Activated T-cell treated with anti-CD3 and anti-CD28 coated beads, Interleukin-2, amount 50 U/mL, for 48 hours (primary cell): ENCODE measurements at regions not wholly inside any gene's neighbourhood (a gene's known extent, or its start where the extent isn't known, plus 50 kb on each side); places are given as distances from the start of the nearest gene placed in this dataset.
A peak's percentile ranks its signal among the peaks of the same experiment; 100 is the strongest.
"Not testable (repeated sequence)": the region's sequence is repeated elsewhere in the genome, so short reads cannot be mapped to it uniquely, and the experiment has no call there.

Source experiments
- DNase-seq, 2 experiments: peaks; one replicate each; pipeline ENCODE4 v3.0.0-alpha.2; 2020

DNA sequence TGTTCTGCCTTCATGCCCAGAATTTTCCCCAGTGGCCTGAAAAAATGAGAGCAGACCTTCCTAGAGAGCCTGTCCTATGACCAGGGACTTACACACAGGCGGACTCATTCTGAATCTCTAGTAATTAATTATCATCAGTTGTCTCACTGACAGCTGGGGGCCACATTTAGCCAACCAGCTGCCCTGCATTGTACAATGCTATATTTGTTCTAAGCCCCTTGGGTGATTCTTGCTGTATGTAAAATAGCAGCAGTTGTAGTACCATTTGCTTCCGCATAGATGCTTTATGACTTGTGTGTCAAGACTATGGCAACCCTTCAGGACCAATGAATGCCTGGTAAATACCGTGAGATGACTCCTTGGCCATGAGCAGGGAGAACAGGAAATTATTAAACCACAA, 415.4 kb upstream of the SEMA6A start:
- DNase-seq = no peak

DNA sequence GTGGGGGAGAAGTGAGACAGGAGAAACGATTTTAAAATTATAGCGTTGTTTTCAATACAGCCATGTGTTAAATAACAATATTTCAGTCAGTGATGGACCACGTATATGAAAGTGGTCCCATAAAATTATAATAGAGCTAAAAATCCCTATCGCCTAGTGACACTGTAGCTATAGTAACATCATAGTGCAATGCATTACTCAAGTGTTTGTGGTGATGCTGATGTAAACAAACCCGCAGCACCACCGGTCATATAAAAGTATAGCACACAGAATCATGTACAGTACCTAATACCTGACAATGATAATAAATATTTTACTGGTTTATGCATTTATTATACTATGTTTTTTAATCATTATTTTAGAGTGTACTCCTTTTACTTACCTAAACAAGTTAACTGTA, 407.4 kb upstream of the SEMA6A start:
- no peak for DNase-seq

DNA sequence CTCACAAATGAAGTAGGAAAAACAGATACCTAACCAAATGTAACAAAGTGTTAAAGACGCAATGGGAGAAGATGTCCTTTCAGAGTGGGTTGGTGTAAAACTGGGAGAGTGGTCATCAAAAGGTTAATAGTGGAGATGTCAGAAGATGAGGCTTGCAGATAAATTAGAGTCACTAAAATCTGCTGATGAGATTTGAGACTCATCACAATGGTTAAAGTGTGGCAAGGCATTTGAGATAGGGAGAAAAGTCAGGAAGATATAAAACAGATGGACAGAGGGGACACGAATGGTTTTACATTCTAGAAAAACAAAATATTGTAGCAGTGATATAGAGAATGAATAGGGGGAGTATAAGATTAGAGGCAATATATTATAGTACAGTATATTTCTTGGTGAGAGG, 406.0 kb upstream of the SEMA6A start:
- no peak for DNase-seq

DNA sequence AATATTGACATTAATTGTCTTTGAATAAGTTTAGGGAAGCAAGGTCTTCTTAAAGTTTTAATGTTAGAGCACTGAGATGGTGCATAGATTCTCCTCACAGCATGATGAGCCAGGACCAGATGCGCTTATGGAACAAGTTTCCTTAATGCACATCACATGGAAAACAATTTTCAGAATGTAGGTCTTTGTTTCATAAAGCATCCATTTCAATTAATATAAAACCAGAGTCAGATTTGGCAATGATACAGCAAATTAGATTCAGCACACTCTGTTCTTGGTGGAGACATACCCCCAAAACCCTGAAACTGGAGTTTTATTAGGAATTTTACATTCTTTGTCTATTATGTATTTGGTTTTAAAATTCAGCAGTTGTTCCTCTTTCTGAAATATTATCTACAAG, 402.1 kb upstream of the SEMA6A start:
- no peak for DNase-seq

DNA sequence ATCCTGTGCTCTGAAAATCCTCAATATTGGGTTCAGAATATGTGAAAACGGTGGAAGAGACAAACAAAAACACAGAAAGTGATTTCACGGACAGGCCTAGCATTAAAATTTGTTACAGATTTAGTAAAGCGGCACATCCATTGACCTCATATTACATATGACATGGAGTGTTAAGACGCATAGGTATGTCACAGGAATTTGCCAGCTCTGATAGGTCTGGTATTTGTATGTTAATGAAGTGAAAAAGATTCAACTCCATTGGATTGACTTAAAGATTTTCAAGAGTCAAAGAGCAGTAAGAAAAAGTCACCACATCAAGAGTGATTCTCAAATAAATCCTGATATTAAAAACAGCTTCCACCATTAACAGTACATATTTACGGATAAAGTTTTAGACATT, 396.5 kb upstream of the SEMA6A start:
- no peak for DNase-seq

DNA sequence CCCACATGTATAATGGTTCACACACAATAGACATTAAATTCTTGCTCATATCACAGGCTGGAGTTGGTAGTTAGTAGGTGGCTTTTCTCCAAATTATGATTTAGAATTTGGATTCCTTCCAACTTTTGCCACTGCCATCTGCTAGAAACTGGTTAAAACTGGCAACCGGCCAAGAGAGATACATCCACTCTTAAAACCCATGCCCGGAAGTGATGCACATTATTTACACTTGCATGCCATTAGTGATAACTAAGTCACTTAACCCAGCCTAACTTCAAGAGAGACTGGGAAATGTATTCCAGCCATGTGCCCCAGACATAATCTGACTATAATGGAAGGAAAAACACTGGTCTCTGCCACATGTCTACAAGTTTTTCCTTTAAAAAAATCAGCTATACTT, 395.7 kb upstream of the SEMA6A start:
- DNase-seq = no peak

DNA sequence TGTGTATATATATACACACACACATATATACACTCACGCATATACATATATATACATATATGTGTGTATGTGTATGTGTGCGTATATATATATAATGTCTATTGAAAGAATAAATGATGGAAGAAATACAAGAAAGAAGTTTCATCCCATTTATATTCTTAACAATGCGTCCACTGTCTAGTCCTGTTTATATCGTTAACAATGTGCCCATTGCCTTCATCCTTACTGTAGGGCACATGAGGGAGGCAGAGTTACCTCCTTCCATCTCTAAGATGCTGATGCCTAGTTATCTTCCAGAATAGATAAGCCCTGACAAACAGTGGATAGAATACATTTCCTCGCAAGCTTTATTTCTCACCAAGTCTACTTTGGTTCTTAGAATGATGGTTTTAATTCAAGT, 389.8 kb upstream of the SEMA6A start:
- DNase-seq = no peak

DNA sequence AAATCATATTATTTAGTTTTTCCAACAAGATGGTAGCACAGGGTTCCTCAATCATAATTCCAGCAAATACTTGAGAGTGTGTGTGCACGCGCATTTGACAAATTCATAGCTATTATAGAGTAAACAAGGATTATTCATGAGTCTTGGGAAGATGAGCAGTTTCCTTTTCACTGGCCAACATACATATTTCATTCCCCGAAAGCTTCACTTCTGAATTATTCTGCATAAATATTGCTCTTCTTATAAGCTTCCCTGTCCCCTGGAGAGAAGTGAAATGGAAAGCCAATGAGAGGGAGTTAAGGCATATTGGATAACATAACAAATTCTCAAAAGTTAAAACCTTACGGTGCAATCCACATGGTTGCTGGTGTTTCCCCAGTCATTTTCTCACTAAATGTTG, 386.4 kb upstream of the SEMA6A start:
- no peak for DNase-seq

DNA sequence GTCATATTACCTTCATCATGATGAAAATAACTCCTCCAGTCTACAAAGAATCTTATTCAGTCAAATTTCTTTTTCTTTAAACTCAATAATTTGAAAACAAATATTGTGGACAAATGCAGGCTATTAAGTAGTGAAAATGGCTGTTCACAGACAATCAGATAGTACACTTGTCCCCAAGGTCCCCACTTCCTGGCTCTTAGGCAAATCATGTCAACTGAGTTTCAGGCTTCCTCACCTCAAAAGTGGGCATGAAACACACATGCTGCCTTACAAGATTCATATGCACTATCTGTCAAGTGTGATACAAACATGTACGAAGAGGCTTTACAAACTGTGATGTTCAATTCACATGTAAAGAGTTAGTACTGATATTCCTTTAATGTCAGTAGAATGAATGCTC, 385.2 kb upstream of the SEMA6A start:
- no peak for DNase-seq

DNA sequence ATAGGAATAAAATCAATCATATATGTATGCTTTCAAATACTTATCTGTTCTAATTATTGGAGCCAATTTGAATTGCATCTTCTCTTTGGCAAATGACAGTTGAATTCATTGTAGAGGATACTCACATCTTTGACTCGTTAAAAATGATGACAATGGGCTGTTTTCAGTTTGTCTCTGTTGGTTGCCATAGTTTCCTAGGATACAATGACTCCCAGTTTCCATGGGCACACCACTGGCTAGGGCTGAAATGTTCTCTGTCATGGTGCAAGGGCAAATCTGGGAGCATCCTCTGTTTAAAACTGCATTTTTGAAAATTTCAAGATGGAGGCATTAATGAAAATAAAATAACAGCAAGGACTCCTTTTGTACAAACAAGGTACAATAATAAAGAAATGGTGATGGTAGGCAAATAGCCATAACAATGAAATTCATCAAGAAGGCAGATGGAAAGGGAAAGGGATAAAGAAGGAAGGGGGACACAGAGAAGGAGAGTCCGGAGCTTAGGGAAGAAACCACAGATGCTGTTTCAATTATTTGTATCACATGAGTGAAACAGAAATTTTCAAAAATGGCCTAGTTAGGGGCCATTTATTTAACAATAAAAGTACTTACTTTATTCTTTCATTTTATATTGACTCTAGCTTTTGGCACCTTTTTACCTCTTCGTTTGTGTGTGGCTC, 378.8 kb upstream of the SEMA6A start:
- no peak for DNase-seq

DNA sequence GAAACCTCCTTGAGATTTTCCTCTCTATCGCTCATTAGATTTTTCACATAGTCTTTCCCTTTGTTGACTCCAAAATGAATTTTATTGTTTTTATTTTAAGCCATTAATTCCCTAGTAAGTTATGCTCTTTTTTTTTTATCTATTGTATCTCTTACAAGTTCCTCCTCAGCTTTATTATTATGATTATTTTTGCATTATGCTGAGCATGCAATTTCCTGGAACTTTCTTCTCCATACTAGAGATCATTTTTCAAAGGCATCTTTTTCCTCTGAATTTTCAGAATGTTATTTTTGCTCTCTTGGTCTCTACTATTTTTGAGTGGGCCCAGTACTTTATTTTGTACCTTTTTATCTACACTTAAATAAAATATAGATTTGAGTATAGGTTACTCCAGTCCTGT, 376.6 kb upstream of the SEMA6A start:
- no peak for DNase-seq

DNA sequence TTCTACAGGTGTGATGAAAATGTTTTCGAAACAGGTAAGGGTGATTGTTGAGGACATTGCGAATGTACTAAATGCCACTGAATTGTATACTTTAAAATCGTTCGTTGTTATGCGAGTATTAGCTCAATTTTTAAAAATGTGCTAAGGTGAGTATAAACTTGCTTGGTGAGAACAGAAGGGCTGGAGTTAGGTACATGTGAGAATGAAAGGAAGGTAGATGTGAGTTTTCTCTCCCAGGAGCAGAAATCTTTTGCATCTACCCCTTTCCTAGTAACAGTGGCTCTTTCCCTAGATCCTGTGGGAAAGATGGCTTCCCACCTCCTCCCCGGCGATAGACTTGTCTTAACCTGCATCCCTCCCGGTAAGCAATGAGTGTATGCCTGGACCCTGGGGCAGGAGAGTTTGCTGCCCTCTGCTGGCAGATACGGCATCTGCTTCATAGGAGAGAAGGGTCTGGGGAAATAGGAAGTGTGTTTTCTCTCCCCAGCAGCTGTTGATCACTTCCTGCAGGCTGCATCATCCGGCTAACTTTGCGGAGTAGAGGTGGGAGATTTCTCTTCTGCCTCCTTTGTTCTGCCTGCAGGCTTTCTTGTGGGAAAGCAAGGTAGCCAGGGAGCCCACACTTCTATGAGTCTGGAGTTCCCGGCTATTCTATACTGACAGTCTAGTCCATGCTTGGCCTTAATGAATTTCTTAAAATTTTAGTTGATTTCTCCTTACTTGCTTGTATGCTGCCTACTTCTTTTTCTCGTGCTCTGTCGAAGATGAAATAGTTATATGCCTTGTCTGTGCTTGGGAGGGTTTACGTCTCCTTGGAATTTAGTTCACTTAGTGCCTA, 373.3 kb upstream of the SEMA6A start:
- DNase-seq = peak; percentile 71 to 72

DNA sequence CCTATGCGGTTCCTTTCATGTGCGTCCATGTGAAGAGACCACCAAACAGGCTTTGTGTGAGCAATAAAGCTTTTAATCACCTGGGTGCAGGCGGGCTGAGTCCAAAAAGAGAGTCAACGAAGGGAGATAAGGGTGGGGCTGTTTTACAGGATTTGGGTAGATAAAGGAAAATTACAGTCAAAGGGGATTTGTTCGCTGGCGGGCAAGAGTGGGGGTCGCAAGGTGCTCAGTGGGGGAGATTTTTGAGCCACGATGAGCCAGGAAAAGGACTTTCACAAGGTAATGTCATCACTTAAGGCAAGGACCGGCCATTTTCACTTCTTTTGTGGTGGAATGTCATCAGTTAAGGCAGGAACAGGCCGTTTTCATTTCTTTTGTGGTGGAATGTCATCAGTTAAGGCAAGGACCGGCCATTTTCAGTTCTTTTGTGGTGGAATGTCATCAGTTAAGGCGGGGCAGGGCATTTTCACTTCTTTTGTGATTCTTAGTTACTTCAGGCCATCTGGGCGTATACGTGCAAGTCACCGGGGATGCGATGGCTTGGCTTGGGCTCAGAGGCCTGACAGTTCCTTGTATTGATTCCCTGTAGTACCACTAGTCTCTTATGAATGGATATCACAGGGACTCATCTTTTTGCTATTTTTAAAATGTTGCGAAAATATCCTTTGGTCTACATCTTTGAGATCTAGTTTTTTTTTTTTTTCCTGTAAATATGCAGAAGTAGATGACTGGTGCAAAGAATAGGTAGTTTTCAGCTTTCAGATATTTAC, 371.2 kb upstream of the SEMA6A start:
- DNase-seq = not testable (repeated sequence)

DNA sequence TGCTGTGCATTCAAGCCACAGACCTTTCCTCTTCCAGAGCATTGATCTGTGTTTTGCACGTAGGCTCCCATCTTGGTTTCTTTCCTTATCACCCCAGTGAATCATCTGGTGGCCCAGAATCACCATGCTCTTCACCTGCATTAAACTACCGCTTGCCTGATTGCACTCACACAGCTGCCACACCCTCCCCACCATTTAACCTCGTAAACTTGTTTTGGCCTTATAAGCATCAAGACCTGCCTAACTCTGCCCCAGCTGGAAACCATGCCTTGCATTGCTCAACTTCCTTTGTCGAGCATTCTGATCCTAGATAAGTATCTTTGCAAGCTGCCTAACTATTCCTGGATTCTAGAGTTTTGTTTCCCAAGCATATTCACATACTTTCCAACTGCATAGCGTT, 369.6 kb upstream of the SEMA6A start:
- no peak for DNase-seq

DNA sequence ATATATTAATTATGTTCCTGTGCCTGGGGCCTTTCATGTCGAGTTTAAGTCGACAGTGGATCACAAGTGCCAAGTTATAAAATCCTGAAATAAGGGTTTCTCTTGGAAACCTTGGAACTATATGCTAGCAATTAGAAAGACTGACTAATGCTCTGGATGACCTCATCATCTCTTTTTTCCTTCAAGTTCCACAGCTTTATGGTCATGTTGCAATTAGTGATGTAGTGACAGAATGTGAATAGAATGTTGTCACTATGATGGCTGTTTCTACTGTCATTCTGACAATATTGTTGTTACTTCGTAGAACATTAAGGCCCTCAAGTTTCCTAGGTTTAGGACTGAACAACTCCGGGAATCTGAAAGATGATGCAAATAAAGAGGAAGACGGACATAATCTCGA, 368.0 kb upstream of the SEMA6A start:
- DNase-seq = no peak

DNA sequence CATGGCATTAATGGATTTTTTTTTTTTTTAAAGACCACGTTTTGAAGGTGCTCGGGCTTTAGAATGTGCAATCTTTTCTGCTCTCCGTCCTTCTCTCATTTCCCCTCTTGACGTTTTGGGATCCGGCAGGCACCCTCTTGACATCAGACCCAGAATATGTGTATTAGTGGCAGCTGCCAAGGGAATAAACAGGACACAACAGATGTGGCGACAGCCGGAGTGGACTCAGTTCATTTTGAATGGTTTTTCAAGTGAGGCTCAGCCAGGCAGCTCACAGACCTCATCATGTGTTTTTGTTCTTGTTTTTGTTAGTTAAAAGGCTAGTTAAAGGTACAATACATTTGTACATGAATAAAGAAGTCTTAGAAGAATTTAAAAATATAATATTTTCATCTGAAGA, 365.0 kb upstream of the SEMA6A start:
- DNase-seq = no peak

DNA sequence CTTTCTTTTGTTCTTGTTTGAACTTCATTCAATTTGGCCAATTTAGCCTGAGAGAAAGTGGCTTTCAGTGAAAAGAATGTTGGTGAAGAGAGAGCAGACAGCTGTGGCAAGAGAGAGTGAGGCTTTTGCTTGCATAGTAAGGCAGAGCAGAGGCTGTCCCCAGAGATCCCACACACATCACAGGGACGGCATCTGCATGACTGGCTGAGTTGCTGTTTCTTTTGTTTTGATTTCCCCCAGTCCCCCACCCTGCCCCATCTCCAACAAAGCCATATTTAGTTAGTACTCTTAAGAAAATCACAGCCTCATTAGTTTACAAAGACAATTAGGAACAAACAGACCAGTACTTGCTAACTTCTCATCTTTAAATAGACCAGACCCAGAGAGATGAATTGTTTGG, 363.9 kb upstream of the SEMA6A start:
- DNase-seq = no peak

DNA sequence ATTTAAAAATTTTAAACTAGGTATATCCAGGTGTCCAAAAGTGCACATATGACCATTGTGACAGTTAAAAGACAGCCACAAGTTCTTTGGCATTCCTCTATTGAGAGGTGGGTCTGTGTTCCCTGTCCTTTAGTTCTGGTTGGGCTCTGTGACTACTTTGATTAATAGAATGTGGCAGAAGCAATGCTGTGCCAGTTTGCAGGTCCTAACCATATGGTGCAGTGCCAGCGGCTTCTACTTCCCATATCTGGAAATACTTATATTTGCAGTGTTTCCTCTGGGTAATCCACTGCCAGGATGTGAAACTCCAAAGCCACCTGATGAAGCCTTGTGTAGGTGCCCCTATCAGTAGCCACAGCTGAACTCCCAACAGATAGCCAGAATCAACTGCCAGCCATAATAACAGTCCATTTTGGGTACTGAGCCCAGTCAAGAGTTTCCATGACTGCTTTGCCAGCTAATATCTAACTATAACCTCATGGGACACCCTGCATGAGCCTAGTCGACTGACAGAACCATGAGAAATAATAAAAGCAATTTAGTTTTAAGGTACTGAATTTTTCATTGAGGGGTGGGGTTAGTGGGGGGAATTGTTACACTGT, 361.0 kb upstream of the SEMA6A start:
- DNase-seq = no peak

DNA sequence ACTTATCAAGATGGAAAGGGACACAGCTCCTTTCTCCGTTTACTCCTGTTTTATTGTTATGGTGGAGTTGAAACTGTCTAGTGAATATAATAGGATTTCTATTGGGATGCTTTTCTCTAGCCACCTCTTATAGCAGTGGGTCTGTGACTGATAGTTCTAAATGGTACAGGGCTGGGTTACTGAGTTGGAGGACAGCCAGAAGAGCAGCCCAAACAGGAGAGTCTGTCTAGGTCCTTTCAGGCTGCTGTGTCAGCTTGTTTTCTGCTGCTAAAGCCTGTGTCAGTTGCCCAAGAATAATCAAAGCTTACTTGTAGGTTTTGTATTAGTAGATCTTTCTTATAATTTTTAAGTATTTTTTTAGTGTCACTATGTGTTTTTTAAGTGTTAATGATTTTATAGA, 356.0 kb upstream of the SEMA6A start:
- no peak for DNase-seq

DNA sequence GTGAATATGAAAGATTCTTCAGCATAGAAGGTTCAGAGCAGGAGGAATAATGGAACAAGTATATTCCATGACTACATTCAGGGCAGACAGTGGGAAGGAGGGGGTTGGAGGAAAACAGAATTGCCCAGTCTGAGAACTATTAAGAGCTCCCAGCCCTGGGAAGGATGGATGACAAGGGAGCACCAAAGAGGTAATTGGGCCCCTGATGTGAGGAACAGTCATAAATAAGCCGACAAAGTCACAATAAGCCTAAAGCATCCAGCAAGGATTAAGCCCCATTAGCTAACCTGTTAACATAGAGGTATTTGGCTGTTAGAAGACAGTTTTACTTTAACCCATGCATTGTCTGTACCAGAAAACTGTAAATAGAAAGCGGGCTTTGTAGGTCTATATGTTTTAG, 348.7 kb upstream of the SEMA6A start:
- no peak for DNase-seq

DNA sequence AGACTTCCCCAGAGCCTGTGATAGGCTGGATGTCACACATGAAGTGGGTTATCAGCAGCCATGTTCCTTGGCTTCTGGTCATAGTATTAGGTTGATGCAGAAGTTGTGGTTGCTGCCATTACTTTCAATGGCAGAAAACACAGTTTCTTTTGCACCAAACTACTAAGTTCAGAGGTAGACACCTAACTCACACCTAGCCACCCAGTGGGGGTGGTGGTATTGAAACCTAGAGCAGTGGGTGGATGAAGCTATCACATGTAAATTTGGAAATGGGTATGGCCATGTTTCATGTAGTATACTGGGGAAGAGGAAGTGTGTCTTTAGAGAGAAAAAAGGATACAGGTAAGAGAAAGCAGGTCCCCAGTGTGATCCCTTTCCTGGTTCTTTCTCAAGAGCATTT, 347.9 kb upstream of the SEMA6A start:
- DNase-seq = no peak

DNA sequence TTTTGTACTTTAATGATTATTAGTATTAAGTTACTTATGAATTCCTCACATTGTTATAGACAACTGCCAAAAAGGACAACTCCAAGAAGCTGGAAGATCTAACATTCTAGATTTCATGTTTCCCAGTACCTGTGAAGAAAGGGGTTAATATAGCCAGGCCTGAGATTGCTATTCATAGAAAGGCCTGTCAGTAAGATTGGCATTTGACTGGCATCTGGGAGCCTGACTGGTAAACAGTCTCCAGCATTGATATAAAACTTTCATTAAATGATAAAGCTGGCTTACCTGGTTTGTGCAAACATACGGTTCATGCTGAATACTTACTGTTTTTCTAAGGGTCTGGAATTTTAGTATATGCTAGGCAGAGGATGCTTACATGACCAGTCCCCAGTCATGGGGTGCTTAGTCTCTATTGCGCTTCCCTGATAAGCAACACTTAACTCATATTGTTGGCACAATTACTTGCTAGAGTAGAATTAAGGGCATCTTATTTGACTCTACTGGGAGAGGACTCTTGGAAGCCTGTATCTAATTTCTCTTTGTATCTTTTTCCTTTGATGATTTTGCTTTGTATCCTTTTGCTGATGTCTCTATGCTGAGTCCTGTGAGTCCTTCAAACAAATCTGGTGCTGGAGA, 340.4 kb upstream of the SEMA6A start:
- no peak for DNase-seq

DNA sequence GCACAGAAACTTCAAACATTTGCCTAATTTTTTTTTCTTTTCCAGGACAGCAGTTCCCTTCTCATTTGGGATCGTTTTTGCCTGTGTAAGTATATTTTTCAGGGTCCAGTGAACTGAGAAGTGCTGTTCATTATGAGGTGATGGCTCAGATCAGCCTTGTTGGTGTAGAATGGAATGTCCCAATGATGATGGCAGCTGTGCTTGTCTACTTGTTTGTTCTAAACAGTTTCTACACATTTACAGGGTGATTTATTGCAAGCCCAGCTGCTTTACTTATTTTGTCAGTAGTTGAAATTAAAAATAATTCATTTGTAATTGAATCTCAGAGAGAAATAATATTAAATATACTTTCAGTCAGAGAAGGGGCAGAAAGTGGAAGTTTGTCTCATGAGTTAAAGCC, 337.6 kb upstream of the SEMA6A start:
- no peak for DNase-seq
